ENCODE measurements at regions not wholly inside any gene's neighbourhood (a gene's known extent, or its start where the extent isn't known, plus 50 kb on each side); places are given as distances from the start of the nearest gene placed in this dataset.

DNA sequence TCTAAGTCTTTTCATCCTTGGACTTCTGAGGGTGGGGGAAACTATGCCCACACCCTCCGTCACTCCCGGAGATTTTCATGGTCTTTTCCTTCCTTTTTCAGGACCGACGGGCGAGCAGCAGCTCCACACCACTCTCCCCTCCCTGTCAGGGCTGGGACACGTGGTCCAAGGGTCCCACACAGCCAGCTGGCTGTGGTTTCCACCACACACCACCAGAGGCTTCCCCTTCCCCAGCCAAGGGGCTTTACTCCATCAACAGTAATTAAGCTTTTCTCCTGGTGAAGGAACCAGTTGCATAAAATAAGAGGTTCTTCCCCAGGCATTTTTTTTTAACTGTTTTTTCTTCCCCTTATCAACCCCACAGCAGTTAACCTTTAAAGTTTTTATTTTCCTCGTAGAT is 453.9 kb downstream of the GPAT3 start:
- Histone ChIP-seq H3K9me3 (replicated peaks in 1 of 11) (peaks cover 7 to 17% (median 10%) of the 10 kb centered on the region in 11 experiments), H3K27ac (no peak overlapping the region), H4K20me1 (no peaks in the 10 kb centered on the region), H3K27me3 (no peaks in the 10 kb centered on the region), H3K4me2 (no peak overlapping the region), H3K9ac (no peak overlapping the region), H3K36me3 (no peaks in the 10 kb centered on the region), H3K4me1 (no peaks in the 10 kb centered on the region), H3K4me3 (no peak overlapping the region)
- no peak for TF ChIP-seq Cebpa-rat (IDR thresholded peaks at IDR 0.05)

DNA sequence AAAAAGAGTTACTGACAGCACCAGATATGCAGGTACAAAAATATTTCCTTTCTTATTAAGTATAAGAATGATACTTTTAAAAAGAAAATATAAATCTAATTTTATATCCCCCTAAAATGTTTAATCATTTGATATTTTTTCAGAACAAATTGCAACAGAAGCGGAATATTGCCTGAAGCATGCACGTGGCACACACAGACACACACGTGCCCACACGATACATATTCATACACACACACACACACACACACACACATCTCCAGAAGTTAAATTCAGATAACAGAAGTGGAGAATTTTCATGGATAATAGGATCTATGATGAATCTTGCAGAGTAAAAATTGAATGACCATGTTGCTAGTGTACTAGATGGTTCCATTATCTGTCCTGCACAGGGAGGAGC is 445.2 kb downstream of the GPAT3 start:
- Histone ChIP-seq H3K9me3 (replicated peaks in 1 of 11) (peaks cover 0 to 9% (median 0%) of the 10 kb centered on the region in 11 experiments; a peak in 2 of 22 replicates), H3K36me3 (no peaks in the 10 kb centered on the region), H3K4me3 (no peak overlapping the region), H4K20me1 (no peaks in the 10 kb centered on the region), H3K27ac (no peak overlapping the region), H3K4me1 (no peaks in the 10 kb centered on the region), H3K27me3 (no peaks in the 10 kb centered on the region), H3K9ac (no peak overlapping the region), H3K4me2 (no peak overlapping the region)
- TF ChIP-seq Cebpa-rat (IDR thresholded peaks at IDR 0.05), result no peak

DNA sequence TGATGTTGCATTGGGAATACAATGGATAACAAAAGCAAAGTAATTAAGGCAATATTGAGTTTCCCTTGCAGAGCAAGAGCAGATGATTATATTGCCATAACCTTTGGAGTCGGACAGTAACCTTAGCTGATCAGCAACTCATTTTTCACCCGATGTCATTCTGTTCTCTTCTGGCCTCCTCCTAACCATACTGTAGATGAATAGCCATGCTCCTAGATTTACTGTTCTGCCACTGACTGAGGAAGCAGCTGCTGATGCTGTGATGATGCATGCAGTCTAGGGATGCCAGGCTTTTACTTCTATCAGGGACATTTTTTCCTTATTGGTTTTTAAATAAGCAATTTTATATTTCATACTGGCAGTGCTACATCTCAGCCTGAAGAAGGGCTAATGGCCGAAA is 443.9 kb downstream of the GPAT3 start:
- H3K27ac ChIP-seq, result no peak overlapping the region
- no peak for TF ChIP-seq Cebpa-rat (IDR thresholded peaks at IDR 0.05)
- no peaks in the 10 kb centered on the region for H3K4me1 ChIP-seq
- H3K9ac ChIP-seq, result no peak overlapping the region
- H3K4me2 ChIP-seq, result no peak overlapping the region
- no peaks in the 10 kb centered on the region for H3K36me3 ChIP-seq
- no peak overlapping the region for H3K4me3 ChIP-seq
- H4K20me1 ChIP-seq, result no peaks in the 10 kb centered on the region
- peaks cover 0 to 9% (median 0%) of the 10 kb centered on the region in 11 experiments; a peak in 2 of 22 replicates for H3K9me3 ChIP-seq (replicated peaks in 1 of 11)
- no peaks in the 10 kb centered on the region for H3K27me3 ChIP-seq

DNA sequence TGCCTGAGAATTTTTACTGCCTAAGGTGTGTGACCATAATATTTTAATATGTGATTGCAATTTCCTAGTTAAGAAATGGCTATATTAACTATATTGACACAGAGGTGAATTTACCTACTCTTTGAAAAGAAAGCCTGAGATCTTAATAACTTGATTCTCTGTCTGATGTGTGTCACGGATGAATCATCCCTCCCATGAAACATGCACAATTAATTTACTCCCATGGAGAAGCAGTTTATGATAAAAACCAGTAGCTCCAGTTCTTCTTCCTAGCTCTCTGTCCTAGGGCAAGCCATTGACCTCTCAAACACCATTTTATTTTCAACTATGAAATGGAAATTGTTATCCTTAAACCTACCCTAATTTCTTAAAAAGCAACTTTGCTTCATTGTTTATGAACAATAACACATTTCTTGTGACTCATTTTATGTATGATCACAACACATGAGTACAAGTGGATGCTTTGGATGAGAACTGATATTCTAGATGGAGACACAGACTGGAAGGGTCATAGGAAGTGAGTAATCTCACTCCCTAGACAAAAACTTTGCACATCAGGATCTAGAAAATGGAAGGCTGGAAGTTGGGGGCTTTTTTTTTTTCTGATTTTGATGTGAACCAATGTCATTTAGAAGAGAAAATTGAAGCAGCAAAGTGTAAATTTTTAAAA is 438.3 kb downstream of the GPAT3 start:
- Histone ChIP-seq H3K27ac (no peak overlapping the region), H3K36me3 (no peaks in the 10 kb centered on the region), H3K4me2 (no peak overlapping the region), H3K9ac (no peak overlapping the region), H4K20me1 (no peaks in the 10 kb centered on the region), H3K4me3 (no peak overlapping the region), H3K9me3 (replicated peaks in 1 of 11) (no peaks in the 10 kb centered on the region), H3K27me3 (no peaks in the 10 kb centered on the region), H3K4me1 (no peaks in the 10 kb centered on the region)
- TF ChIP-seq Cebpa-rat (IDR thresholded peaks at IDR 0.05), result no peak

- Histone ChIP-seq H3K9me3 (replicated peaks in 1 of 11) (peaks cover 18 to 32% (median 22%) of the 10 kb centered on the region in 11 experiments), H4K20me1 (no peaks in the 10 kb centered on the region), H3K27me3 (no peaks in the 10 kb centered on the region), H3K4me1 (no peaks in the 10 kb centered on the region), H3K4me3 (no peak overlapping the region), H3K9ac (no peak overlapping the region), H3K36me3 (no peaks in the 10 kb centered on the region), H3K4me2 (no peak overlapping the region), H3K27ac (no peak overlapping the region)
- TF ChIP-seq Cebpa-rat (IDR thresholded peaks at IDR 0.05), result no peak
Observed at GRCh38 chr4:83964996-83965541, 429.2 kb downstream of the GPAT3 start.

- no peak overlapping the region for H3K4me2 ChIP-seq
- no peak overlapping the region for H3K4me3 ChIP-seq
- no peaks in the 10 kb centered on the region for H3K36me3 ChIP-seq
- no peaks in the 10 kb centered on the region for H3K27me3 ChIP-seq
- H4K20me1 ChIP-seq, result no peaks in the 10 kb centered on the region
- H3K9ac ChIP-seq, result no peak overlapping the region
- no peak for TF ChIP-seq Cebpa-rat (IDR thresholded peaks at IDR 0.05)
- H3K27ac ChIP-seq, result no peak overlapping the region
- peaks cover 18 to 32% (median 22%) of the 10 kb centered on the region in 11 experiments for H3K9me3 ChIP-seq (replicated peaks in 1 of 11)
- H3K4me1 ChIP-seq, result no peaks in the 10 kb centered on the region
Observed at GRCh38 chr4:83962492-83962891, 426.6 kb downstream of the GPAT3 start.

DNA sequence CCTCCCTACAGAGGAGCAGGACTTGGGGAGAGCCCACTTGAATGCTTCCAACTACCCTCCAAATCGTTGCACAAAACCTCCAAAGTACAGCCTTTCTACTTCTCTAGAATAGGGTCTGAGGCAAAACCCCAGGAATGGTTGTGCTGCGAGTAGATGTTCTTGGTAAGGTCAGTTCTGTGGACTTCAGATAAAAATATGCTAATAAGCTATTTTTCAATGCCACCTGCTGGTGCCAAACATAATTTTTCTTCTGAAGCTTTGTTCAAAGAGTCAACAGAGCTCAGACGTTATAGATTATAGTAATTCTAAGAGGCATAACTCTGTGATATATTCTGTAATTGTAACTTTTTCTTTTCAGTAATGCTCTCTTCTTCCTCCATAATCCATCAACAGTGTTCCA is 425.7 kb downstream of the GPAT3 start:
- no peaks in the 10 kb centered on the region for H4K20me1 ChIP-seq

DNA sequence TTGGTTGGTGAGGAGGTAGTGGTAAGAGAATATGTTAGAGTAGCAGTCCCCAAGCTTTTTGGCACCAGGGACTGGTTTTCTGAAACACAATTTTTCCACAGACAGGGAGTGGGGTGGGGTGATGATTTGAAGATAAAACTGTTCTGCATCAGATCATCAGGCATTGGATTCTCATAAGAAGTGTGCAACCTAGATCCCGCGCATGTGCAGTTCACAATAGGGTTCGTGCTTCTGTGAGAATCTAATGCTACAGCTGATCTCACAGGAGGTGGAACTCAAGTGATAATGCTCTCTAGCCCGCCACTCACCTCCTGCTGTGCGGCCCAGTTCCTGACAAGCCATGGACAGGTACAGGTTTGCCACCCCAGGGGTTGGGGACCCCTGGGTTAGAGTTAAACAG is 423.3 kb downstream of the GPAT3 start:
- Histone ChIP-seq H3K4me1 (no peaks in the 10 kb centered on the region), H3K9me3 (replicated peaks in 1 of 11) (peaks cover 1 to 11% (median 4%) of the 10 kb centered on the region in 11 experiments; a peak in 17 of 22 replicates), H3K9ac (no peak overlapping the region), H3K27me3 (no peaks in the 10 kb centered on the region), H3K27ac (no peak overlapping the region), H3K36me3 (no peaks in the 10 kb centered on the region), H3K4me3 (no peak overlapping the region), H3K4me2 (no peak overlapping the region), H4K20me1 (no peaks in the 10 kb centered on the region)
- no peak for TF ChIP-seq Cebpa-rat (IDR thresholded peaks at IDR 0.05)

More for the DNA sequence above, 425.7 kb downstream of the GPAT3 start:
- no peak overlapping the region for H3K4me2 ChIP-seq
- TF ChIP-seq Cebpa-rat (IDR thresholded peaks at IDR 0.05), result no peak
- no peaks in the 10 kb centered on the region for H3K36me3 ChIP-seq
- H3K9ac ChIP-seq, result no peak overlapping the region
- H3K4me1 ChIP-seq, result no peaks in the 10 kb centered on the region
- no peak overlapping the region for H3K27ac ChIP-seq
- H3K4me3 ChIP-seq, result no peak overlapping the region
- H3K9me3 ChIP-seq (replicated peaks in 1 of 11), result peaks cover 18 to 32% (median 22%) of the 10 kb centered on the region in 11 experiments
- H3K27me3 ChIP-seq, result no peaks in the 10 kb centered on the region

DNA sequence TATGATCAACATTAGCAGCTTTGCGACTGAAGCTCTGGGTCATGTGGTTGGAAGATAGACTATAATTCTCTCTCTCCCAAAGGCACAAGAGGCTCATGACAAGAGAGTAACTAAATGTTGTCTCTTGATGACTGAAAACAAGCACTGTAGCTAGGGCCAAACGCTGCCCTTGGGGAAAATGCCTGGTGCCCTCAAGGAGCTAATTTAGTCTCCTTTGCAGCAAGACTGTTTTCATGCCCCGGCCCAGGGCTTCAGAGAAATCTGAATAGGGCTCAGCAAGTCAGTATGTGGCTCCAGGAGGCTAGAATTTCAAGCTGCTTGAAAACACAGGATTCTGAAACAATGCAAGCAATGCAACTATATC is 411.9 kb downstream of the GPAT3 start:
- no peaks in the 10 kb centered on the region for H3K36me3 ChIP-seq
- H3K27me3 ChIP-seq, result no peaks in the 10 kb centered on the region
- no peak overlapping the region for H3K27ac ChIP-seq
- no peak overlapping the region for H3K4me3 ChIP-seq
- TF ChIP-seq Cebpa-rat (IDR thresholded peaks at IDR 0.05), result no peak
- H4K20me1 ChIP-seq, result no peaks in the 10 kb centered on the region
- peaks cover 0 to 12% (median 4%) of the 10 kb centered on the region in 11 experiments; a peak in 12 of 22 replicates for H3K9me3 ChIP-seq (replicated peaks in 1 of 11)
- H3K9ac ChIP-seq, result no peak overlapping the region
- no peak overlapping the region for H3K4me2 ChIP-seq
- H3K4me1 ChIP-seq, result no peaks in the 10 kb centered on the region

Data from BLaER1 treated with 17β-estradiol and CSF1 and Interleukin-3, amounts not matched to agents 10 nM and 100 nM (cell line).